Pancreas (tissue), 10 donors: ENCODE measurements at regions not wholly inside any gene's neighbourhood (a gene's known extent, or its start where the extent isn't known, plus 50 kb on each side); places are given as distances from the start of the nearest gene placed in this dataset.

ENCODE experiments used
- ATAC-seq, 4 donors: fragments of 200-7000 bp; cut with Tn5 transposase; one replicate each; pipeline versions ENCODE4 v1.8.0 to v1.9.1; 2020; ENCODE audit warnings: mild to moderate bottlenecking in 4 of 4, moderate library complexity in 4 of 4
- DNase-seq, 6 donors: peaks; one replicate each; pipeline ENCODE4 v3.0.0-alpha.2; 2020
- FAIRE-seq: peaks from 2 replicates; lab custom pipeline; 2012; peaks lifted over from hg19 to GRCh38; lab: Jason Lieb, UNC
- H3K27ac ChIP-seq, 4 donors: fragments of 200-600 bp; sonication (generic); 1 replicate in 3 of 4; 2 replicates in 1 of 4; pipeline versions ENCODE4 v1.5.0 to v1.8.0; 2020
- H3K27me3 ChIP-seq, 4 donors: fragments of 200-600 bp; one replicate each; pipeline ENCODE4 v1.8.0; 2021
- H3K36me3 ChIP-seq, 3 donors: fragments of 200-600 bp; sonication (generic) in 1 of 3; one replicate each; pipeline versions ENCODE4 v1.5.0 to v1.8.0; 2020 to 2021
- H3K4me1 ChIP-seq, 3 donors: fragments of 200-600 bp; one replicate each; pipeline ENCODE4 v1.8.0; 2021
- H3K4me3 ChIP-seq, 4 donors: fragments of 200-600 bp; sonication (generic) in 2 of 4; one replicate each; pipeline versions ENCODE4 v1.5.0 to v1.8.0; 2020 to 2021
- H3K9me3 ChIP-seq, 4 donors: fragments of 200-600 bp; one replicate each; pipeline ENCODE4 v1.8.0; 2021
- WGBS, 2 donors: extraction: QIAGEN DNeasy Blood & Tissue Kit; methylation state at CpG; one replicate each; pipeline ENCODE4 v1.1.7; 2013; 5-methylcytosine and 5-hydroxymethylcytosine counted together
- intact Hi-C, 3 donors: fragments of 100-400 bp; cut with DNase I; formaldehyde crosslinking; loops; one replicate each; pipeline versions ENCODE4 v1.11.1 to v1.14.2; 2022
- TF ChIP-seq, protein P1 (sequence below), 4 donors: fragments of 200-600 bp; sonication (generic) in 3 of 4; IDR thresholded peaks; one replicate each; pipeline versions ENCODE4 v1.5.0 to v1.8.0; 2021; ENCODE audit warnings: antibody characterized with exemption in 4 of 4
- donor health status: healthy with polysubstance abuse.
- donor health status: DM: no; HTN: no; CAD: no; lungs with moderate emphysema.
- donor health status: DM: no; HTN: no; CAD: no.
- donor health status: control.
- donor health status: control.
- donor health status: Bipolar disorder and iron deficiency.
- donor health status: DM: yes; HTN: yes; CAD: no.
- donor health status: DM: no; HTN: no; CAD: no.
- donor health status: DM: no; HTN: no; CAD: no.
- donor health status: DM: yes; HTN: yes; CAD: no.

DNA sequence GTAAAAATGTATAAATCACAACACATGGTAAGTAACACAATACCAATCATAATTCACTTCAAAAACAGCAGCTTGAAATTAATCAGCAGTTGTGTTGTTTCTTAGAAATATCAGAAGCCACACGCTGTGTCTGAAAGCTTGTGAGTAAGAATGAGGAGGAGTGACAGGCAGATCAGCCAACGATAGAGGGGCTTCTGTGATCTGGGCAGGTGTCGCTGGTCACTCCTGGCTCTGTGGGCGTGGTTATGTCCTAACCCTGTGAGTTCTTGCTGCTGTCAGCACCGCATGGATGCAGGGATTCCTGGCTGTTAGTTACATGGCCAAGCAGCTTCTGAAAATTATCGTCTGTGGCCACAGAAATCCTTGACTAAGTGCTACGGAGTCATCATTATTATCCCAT, 123.4 kb downstream of the SLC25A47 start:
- H3K4me1 ChIP-seq, result peaks cover 0 to 33% (median 6%) of the 10 kb centered on the region in 3 donors
- ATAC-seq (peak in 1 of 4 donors; percentile 14), DNase-seq (no peak), FAIRE-seq (no peak)
- no peaks in the 10 kb centered on the region for H3K36me3 ChIP-seq
- intact Hi-C loops, result loop anchor here in 1 of 3 donors (10.0 kb wide), 1 partner anchor 88 kb away; no protein-coding TSS in a partner anchor
- H3K4me3 ChIP-seq, result no peak overlapping the region
- H3K9me3 ChIP-seq, result no peaks in the 10 kb centered on the region
- TF ChIP-seq, protein P1, sequence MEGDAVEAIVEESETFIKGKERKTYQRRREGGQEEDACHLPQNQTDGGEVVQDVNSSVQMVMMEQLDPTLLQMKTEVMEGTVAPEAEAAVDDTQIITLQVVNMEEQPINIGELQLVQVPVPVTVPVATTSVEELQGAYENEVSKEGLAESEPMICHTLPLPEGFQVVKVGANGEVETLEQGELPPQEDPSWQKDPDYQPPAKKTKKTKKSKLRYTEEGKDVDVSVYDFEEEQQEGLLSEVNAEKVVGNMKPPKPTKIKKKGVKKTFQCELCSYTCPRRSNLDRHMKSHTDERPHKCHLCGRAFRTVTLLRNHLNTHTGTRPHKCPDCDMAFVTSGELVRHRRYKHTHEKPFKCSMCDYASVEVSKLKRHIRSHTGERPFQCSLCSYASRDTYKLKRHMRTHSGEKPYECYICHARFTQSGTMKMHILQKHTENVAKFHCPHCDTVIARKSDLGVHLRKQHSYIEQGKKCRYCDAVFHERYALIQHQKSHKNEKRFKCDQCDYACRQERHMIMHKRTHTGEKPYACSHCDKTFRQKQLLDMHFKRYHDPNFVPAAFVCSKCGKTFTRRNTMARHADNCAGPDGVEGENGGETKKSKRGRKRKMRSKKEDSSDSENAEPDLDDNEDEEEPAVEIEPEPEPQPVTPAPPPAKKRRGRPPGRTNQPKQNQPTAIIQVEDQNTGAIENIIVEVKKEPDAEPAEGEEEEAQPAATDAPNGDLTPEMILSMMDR (IDR thresholded peaks at IDR 0.05), result no peak
- no peaks in the 10 kb centered on the region for H3K27me3 ChIP-seq
- WGBS, 2 donors, result 79 to 80% methylated on average over 7 of the region's 7 CpGs
- H3K27ac ChIP-seq, result no peak overlapping the region

DNA sequence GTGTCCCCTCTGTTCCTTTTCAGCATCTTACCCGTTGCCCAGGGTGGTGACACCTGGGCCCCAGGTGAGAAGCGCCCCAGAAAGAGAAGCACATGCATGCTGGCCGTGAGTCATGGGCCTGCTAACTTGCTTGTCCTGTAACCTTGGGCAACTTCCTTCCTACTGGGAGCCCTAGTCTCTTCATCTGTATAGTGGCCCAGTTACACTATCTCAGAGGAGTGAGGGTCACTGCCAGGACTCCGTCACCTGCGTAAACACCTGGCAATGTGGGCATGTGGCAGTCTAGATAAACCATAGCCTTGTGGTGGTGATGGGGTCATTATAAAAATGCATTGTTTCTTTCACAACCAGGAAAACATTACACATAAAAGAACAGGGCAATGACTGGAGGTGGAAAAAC, 125.2 kb downstream of the SLC25A47 start:
- Histone ChIP-seq H3K27ac (peak overlapping the region; percentile 39 to 78 (median 62)), H3K27me3 (no peaks in the 10 kb centered on the region), H3K4me3 (no peak overlapping the region), H3K36me3 (no peaks in the 10 kb centered on the region), H3K9me3 (no peaks in the 10 kb centered on the region), H3K4me1 (peaks cover 0 to 17% (median 6%) of the 10 kb centered on the region in 3 donors)
- DNase-seq (peak in 5 of 6 donors; percentile 62 to 84 (median 82)), FAIRE-seq (no peak), ATAC-seq (peak; percentile 85 to 94 (median 88))
- WGBS, 2 donors, result 43 to 47% methylated on average over 5 of the region's 5 CpGs
- TF ChIP-seq, protein P1 (IDR thresholded peaks at IDR 0.05), result no peak
- intact Hi-C loops, result loop anchor here in 1 of 3 donors (10.0 kb wide), 1 partner anchor 86 kb away; no protein-coding TSS in a partner anchor

DNA sequence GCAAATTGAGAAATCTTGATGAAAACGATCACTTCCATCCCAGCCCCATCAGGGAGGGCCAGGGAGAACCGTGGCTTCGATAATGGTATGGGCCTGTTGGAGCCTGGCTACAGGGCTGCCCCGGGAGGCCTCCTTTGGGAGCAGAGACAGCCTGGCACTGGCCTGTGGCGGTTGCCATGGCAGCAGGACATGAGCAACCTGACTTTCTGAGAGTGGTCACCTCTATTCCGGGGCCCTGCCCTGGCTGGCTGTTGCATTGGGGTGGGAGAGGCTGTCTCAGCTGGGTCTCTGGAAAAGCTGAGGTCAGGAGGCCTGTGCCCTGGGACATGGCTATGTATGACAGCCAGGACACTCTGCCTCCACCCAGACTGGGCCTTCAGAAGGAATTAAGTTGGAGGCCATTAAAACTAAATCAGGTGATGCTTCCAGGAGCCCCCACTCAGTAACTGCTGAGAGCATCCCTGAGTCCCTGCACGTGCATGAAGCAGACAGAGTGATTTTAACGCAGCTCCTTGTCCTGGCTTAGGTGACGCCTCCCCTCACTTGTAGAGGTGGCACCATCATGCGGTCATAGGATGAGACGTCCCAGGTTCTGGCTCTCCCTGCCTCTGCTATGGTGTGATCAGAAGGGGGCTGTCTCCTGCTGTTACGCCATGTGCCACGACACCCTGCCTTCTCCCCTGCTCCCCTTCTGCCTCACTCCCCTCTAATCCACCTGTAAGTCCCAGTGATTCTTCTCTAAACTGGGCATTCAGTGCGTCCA, 126.3 kb downstream of the SLC25A47 start:
- intact Hi-C loops, result loop anchor here in 1 of 3 donors (10.0 kb wide), 1 partner anchor 85 kb away; no protein-coding TSS in a partner anchor
- Histone ChIP-seq H3K27me3 (no peaks in the 10 kb centered on the region), H3K27ac (peak overlapping the region in 1 of 4 donors; percentile 78), H3K9me3 (no peaks in the 10 kb centered on the region), H3K4me1 (peaks cover 0 to 16% (median 6%) of the 10 kb centered on the region in 3 donors), H3K36me3 (no peaks in the 10 kb centered on the region), H3K4me3 (peak overlapping the region in 1 of 4 donors; percentile 15)
- TF ChIP-seq, protein P1 (IDR thresholded peaks at IDR 0.05), result no peak
- peak; percentile 7 to 28 (median 22) for ATAC-seq
- DNase-seq, result peak in 2 of 6 donors; percentile 63
- FAIRE-seq, result no peak
- WGBS, 2 donors, result 92 to 93% methylated on average over 14 of the region's 14 CpGs

DNA sequence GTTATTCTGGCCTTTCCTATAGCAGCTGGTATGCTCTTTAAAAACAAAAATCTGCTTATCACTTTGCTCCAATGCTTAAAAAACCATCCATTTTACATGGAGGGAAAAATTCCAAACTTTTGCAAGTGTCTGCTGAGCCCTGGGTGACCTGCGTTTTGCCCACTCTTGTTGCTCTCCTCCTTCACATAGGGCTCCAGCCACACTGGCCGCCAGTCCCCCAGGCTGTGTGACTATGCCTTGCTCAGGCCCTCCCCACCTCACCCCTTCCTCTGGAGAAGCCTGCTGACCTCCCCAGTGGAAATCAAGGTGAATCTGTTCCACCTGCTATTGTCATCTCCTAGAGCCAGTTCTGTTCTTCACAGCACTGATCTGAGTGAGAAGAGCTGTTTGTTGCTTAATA, 126.9 kb downstream of the SLC25A47 start:
- TF ChIP-seq, protein P1 (IDR thresholded peaks at IDR 0.05), result no peak
- DNase-seq (peak in 1 of 6 donors; percentile 40), FAIRE-seq (no peak), ATAC-seq (no peak)
- H3K27me3 ChIP-seq, result no peaks in the 10 kb centered on the region
- 95 to 97% methylated on average over 2 of the region's 2 CpGs for WGBS, 2 donors
- H3K36me3 ChIP-seq, result no peaks in the 10 kb centered on the region
- intact Hi-C loops, result no loop called here
- peaks cover 0 to 16% (median 6%) of the 10 kb centered on the region in 3 donors for H3K4me1 ChIP-seq
- H3K27ac ChIP-seq, result no peak overlapping the region
- no peaks in the 10 kb centered on the region for H3K9me3 ChIP-seq
- H3K4me3 ChIP-seq, result no peak overlapping the region

DNA sequence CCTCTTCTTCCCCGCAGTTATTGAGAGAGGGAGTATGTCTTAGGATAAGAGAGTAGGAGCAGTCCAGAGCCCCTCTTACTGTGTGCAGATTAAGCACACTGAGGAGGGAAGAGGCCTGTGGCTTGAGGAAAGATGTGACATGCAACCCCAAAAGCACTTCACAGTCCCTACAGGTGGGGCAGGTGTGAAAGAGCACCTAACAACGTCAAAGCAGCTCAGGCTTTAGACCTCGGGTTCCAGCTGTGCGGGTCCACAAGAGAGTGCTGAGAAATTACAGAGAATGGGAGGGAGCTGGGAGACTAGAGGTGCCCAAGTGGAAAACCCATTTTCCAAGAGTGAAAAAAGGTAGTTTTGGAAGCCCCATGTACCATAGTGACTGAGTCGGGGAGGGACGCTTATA, 127.6 kb downstream of the SLC25A47 start:
- H3K4me1 ChIP-seq, result peaks cover 0 to 16% (median 6%) of the 10 kb centered on the region in 3 donors
- no peak overlapping the region for H3K27ac ChIP-seq
- TF ChIP-seq, protein P1 (IDR thresholded peaks at IDR 0.05), result no peak
- WGBS, 2 donors, result 90 to 93% methylated on average over 6 of the region's 6 CpGs
- no peak overlapping the region for H3K4me3 ChIP-seq
- no peaks in the 10 kb centered on the region for H3K36me3 ChIP-seq
- ATAC-seq (no peak), FAIRE-seq (no peak), DNase-seq (no peak)
- H3K27me3 ChIP-seq, result no peaks in the 10 kb centered on the region
- intact Hi-C loops, result no loop called here
- H3K9me3 ChIP-seq, result no peaks in the 10 kb centered on the region
